Epithelial cell of proximal tubule (primary cell): ENCODE measurements at regions not wholly inside any gene's neighbourhood (a gene's known extent, or its start where the extent isn't known, plus 50 kb on each side); places are given as distances from the start of the nearest gene placed in this dataset.

Experiments used
- DNase-seq: peaks from one replicate; pipeline ENCODE4 v3.0.0-alpha.2; 2011; ENCODE audit warnings: low read depth
- H3K4me3 ChIP-seq: 2 replicates; pipeline ENCODE4 v1.5.1; 2011; ENCODE audit warnings: low read depth, mild to moderate bottlenecking, low read length
- CTCF ChIP-seq: conservative IDR thresholded peaks from 2 replicates; pipeline ENCODE4 v1.5.1; 2012; ENCODE audit warnings: low read depth, mild to moderate bottlenecking, low read length

GRCh38 chr6:156534594-156534993, 242.6 kb upstream of the ARID1B start:
- no peak overlapping the region for H3K4me3 ChIP-seq
- no peak for DNase-seq
- no peak for TF ChIP-seq CTCF

- DNase-seq: no peak
- no peak for TF ChIP-seq CTCF
- no peak overlapping the region for H3K4me3 ChIP-seq
These were observed 243.2 kb upstream of the ARID1B start for GRCh38 chr6:156533872-156534524.

GRCh38 chr6:156526081-156526480, 251.1 kb upstream of the ARID1B start:
- no peak for DNase-seq
- H3K4me3 ChIP-seq: no peak overlapping the region
- no peak for TF ChIP-seq CTCF

- no peak for DNase-seq
- no peak overlapping the region for H3K4me3 ChIP-seq
- TF ChIP-seq CTCF: no peak
These were observed 251.6 kb upstream of the ARID1B start for GRCh38 chr6:156525541-156525940.

- H3K4me3 ChIP-seq: no peak overlapping the region
- no peak for TF ChIP-seq CTCF
- DNase-seq: no peak
These were observed 257.2 kb upstream of the ARID1B start for GRCh38 chr6:156519940-156520339.

- no peak for TF ChIP-seq CTCF
- no peak for DNase-seq
- H3K4me3 ChIP-seq: no peak overlapping the region
These were observed 260.1 kb upstream of the ARID1B start for GRCh38 chr6:156517088-156517487.

- TF ChIP-seq CTCF: no peak
These were observed 261.9 kb upstream of the ARID1B start for GRCh38 chr6:156515242-156515641.

More at GRCh38 chr6:156515242-156515641, 261.9 kb upstream of the ARID1B start:
- H3K4me3 ChIP-seq: no peak overlapping the region
- DNase-seq: no peak
